Glutamatergic neuron (in vitro differentiated cells): ENCODE measurements at regions not wholly inside any gene's neighbourhood (a gene's known extent, or its start where the extent isn't known, plus 50 kb on each side); places are given as distances from the start of the nearest gene placed in this dataset.
"Not testable (repeated sequence)": the region's sequence is repeated elsewhere in the genome, so short reads cannot be mapped to it uniquely, and the experiment has no call there.

Experiments used
- DNase-seq: peaks from one replicate; pipeline ENCODE4 v3.0.0; 2022
- H3K27ac Mint-ChIP-seq: one replicate; pipeline ENCODE4 v1.8.0; 2020; ENCODE audit warnings: mild to moderate bottlenecking, mixed read lengths, inconsistent platforms; ENCODE audit not compliant: unreplicated experiment
- H3K27me3 Mint-ChIP-seq: one replicate; pipeline ENCODE4 v1.8.0; 2020; ENCODE audit warnings: mild to moderate bottlenecking, moderate library complexity, mixed read lengths, inconsistent platforms; ENCODE audit not compliant: unreplicated experiment
- H3K36me3 Mint-ChIP-seq: one replicate; pipeline ENCODE4 v1.8.0; 2020; ENCODE audit warnings: mild to moderate bottlenecking, mixed read lengths, inconsistent platforms; ENCODE audit not compliant: unreplicated experiment
- H3K4me1 Mint-ChIP-seq: one replicate; pipeline ENCODE4 v1.8.0; 2020; ENCODE audit warnings: mild to moderate bottlenecking, low read depth, mixed read lengths, inconsistent platforms; ENCODE audit not compliant: unreplicated experiment
- H3K4me3 Mint-ChIP-seq: one replicate; pipeline ENCODE4 v1.8.0; 2020; ENCODE audit warnings: mild to moderate bottlenecking, mixed read lengths, inconsistent platforms; ENCODE audit not compliant: unreplicated experiment
- H3K9me3 Mint-ChIP-seq: one replicate; pipeline ENCODE4 v1.8.0; 2020; ENCODE audit warnings: mild to moderate bottlenecking, moderate library complexity, mixed read lengths, inconsistent platforms; ENCODE audit not compliant: unreplicated experiment
- CTCF ChIP-seq: fragments of 200-600 bp; sonication (generic); IDR thresholded peaks from one replicate; pipeline ENCODE4 v1.5.0; 2021; ENCODE audit not compliant: partially characterized antibody, unreplicated experiment

- no peak for DNase-seq
- H3K27me3 Mint-ChIP-seq: no peaks in the 10 kb centered on the region
- no peaks in the 10 kb centered on the region for H3K9me3 Mint-ChIP-seq
- no peaks in the 10 kb centered on the region for H3K4me1 Mint-ChIP-seq
- no peak for TF ChIP-seq CTCF
- no peak overlapping the region for H3K27ac Mint-ChIP-seq
- no peaks in the 10 kb centered on the region for H3K36me3 Mint-ChIP-seq
- H3K4me3 Mint-ChIP-seq: no peak overlapping the region
These were observed 55.0 kb upstream of the PAK3 start for GRCh38 chrX:111041018-111041462.

- no peak for TF ChIP-seq CTCF
- no peaks in the 10 kb centered on the region for H3K27me3 Mint-ChIP-seq
- H3K4me3 Mint-ChIP-seq: no peak overlapping the region
- no peak for DNase-seq
- no peaks in the 10 kb centered on the region for H3K36me3 Mint-ChIP-seq
- no peak overlapping the region for H3K27ac Mint-ChIP-seq
- H3K4me1 Mint-ChIP-seq: no peaks in the 10 kb centered on the region
- H3K9me3 Mint-ChIP-seq: no peaks in the 10 kb centered on the region
These were observed 55.5 kb upstream of the PAK3 start for GRCh38 chrX:111040377-111041017.

GRCh38 chrX:111039606-111040005 lies 56.4 kb upstream of the PAK3 start:
- Mint-ChIP-seq H3K4me1 (no peaks in the 10 kb centered on the region), H3K4me3 (no peak overlapping the region), H3K27me3 (no peaks in the 10 kb centered on the region), H3K27ac (no peak overlapping the region), H3K36me3 (no peaks in the 10 kb centered on the region), H3K9me3 (no peaks in the 10 kb centered on the region)
- DNase-seq: no peak
- no peak for TF ChIP-seq CTCF

- H3K27me3 Mint-ChIP-seq: no peaks in the 10 kb centered on the region
- H3K27ac Mint-ChIP-seq: no peak overlapping the region
- no peak for TF ChIP-seq CTCF
These were observed 60.0 kb upstream of the PAK3 start for GRCh38 chrX:111035991-111036390.

GRCh38 chrX:111035256-111035655 lies 60.7 kb upstream of the PAK3 start:
- DNase-seq: no peak
- no peak overlapping the region for H3K4me3 Mint-ChIP-seq
- no peak for TF ChIP-seq CTCF
- peaks cover 5% of the 10 kb centered on the region for H3K4me1 Mint-ChIP-seq
- H3K27ac Mint-ChIP-seq: no peak overlapping the region
- peaks cover 2% of the 10 kb centered on the region for H3K27me3 Mint-ChIP-seq
- no peaks in the 10 kb centered on the region for H3K36me3 Mint-ChIP-seq
- H3K9me3 Mint-ChIP-seq: peaks cover 2% of the 10 kb centered on the region

More at GRCh38 chrX:111035991-111036390, 60.0 kb upstream of the PAK3 start:
- H3K9me3 Mint-ChIP-seq: peaks cover under 1% of the 10 kb centered on the region
- no peak for DNase-seq
- no peak overlapping the region for H3K4me3 Mint-ChIP-seq
- no peaks in the 10 kb centered on the region for H3K36me3 Mint-ChIP-seq
- peaks cover 5% of the 10 kb centered on the region for H3K4me1 Mint-ChIP-seq

- H3K4me3 Mint-ChIP-seq, H3K27ac Mint-ChIP-seq, H3K4me1 Mint-ChIP-seq, H3K36me3 Mint-ChIP-seq, DNase-seq, H3K27me3 Mint-ChIP-seq, H3K9me3 Mint-ChIP-seq: not testable (repeated sequence)
These were observed 73.0 kb upstream of the PAK3 start for GRCh38 chrX:111022998-111023397.
